22Rv1 (cell line): ENCODE measurements at regions not wholly inside any gene's neighbourhood (a gene's known extent, or its start where the extent isn't known, plus 50 kb on each side); places are given as distances from the start of the nearest gene placed in this dataset.

Experiments
- ZFX ChIP-seq: fragments of 450-650 bp; IDR thresholded peaks from 2 replicates; pipeline ENCODE4 v1.6.1; 2017; ENCODE audit warnings: antibody characterized with exemption, borderline replicate concordance
- TF ChIP-seq, protein P1 (sequence below): fragments of 450-650 bp; IDR thresholded peaks from 2 replicates; pipeline ENCODE4 v1.5.1; 2017; ENCODE audit warnings: mild to moderate bottlenecking

DNA sequence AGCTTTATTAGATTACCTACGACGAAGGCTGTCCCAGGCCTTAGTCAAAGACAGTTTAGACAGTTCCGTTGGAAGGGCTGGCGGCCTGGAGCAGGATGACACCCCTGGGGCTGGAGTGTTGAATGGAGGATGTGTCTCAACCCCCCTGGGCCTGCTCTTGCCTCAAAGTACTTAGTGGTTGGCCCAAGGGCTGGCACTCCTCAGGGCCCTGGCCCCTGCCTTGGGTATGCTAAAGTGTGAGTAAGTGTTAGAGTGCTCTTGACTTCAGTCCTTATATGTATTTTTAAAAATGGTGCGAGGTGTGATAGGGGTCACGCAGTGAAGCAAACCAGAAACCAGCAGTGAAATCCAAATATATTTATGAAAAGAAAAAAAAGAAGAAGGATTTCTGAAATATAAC lies 261.6 kb downstream of the KTN1 start:
- TF ChIP-seq, protein P1, sequence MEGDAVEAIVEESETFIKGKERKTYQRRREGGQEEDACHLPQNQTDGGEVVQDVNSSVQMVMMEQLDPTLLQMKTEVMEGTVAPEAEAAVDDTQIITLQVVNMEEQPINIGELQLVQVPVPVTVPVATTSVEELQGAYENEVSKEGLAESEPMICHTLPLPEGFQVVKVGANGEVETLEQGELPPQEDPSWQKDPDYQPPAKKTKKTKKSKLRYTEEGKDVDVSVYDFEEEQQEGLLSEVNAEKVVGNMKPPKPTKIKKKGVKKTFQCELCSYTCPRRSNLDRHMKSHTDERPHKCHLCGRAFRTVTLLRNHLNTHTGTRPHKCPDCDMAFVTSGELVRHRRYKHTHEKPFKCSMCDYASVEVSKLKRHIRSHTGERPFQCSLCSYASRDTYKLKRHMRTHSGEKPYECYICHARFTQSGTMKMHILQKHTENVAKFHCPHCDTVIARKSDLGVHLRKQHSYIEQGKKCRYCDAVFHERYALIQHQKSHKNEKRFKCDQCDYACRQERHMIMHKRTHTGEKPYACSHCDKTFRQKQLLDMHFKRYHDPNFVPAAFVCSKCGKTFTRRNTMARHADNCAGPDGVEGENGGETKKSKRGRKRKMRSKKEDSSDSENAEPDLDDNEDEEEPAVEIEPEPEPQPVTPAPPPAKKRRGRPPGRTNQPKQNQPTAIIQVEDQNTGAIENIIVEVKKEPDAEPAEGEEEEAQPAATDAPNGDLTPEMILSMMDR: no peak
- no peak for TF ChIP-seq ZFX
